ENCODE measurements at regions not wholly inside any gene's neighbourhood (a gene's known extent, or its start where the extent isn't known, plus 50 kb on each side); places are given as distances from the start of the nearest gene placed in this dataset.

DNA sequence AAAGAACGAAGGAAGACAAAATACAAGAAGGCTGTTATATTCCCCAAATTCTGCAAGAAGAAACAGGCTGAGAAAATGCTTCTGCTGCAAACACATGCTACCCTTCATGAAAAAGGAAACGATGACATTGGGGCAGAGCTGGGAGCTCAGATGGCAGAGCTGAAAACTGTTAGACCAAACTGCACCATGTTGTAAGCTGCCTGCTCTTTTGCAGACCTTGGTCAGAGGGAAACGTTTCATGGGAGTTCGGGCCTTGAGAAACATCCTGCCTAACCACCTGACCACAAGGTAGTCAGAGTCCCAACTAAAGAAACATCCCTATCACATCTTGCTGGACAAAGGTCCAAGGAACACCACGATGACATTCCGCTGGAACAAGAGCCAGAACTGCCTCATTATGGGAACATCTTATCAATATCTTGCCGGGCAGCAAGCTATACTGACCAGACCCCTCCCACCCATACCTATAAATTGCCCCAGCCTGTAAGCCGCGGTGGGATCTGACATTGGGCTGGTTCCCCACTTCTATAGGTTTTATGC is 110.7 kb upstream of the CTSC start:
- intact Hi-C loops (cut with DNase I) = no loop called here
- ATAC-seq (no peak), DNase-seq (ENCODE audit: low spot score) (no peak)

DNA sequence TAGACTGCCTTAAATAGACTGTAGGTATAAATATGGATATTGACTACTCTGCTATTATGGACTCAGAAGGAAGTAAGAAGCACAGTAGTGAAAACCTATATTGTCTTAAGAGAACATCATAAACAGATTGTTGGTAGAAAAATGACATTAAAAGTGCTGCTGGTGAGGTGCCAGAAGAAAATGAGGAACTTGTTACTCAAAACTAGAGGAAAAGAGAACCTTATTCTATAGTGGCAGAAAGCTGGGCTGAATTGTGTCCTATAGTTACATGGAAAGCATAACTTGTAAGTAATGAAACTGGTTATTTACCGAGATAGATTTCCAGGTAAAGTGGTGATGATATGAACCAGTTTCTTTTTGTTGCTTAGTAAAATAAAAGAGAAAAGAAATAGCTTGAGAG is 109.7 kb upstream of the CTSC start:
- no peak for DNase-seq (ENCODE audit: low spot score)
- ATAC-seq = no peak
- intact Hi-C loops (cut with DNase I) = no loop called here

DNA sequence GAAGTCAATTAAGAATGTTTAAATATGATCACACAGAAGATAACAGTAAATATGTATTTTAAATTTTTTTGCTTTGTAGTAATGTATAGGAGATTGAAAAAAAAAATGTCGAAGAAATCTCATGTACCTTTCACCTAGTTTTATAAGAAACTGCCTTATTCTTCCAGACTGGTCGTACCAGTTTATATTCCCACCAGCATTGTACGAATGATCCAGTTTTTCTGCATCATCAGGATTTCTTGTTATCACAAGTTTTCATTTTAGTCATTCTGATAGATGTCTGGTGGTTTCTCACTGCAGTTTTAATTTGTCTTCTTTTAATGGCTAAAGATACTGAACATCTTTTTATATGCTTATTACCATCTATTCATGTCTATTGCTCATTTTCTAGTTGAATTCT is 101.8 kb upstream of the CTSC start:
- no peak for ATAC-seq
- intact Hi-C loops (cut with DNase I) = no loop called here
- DNase-seq (ENCODE audit: low spot score) = no peak

DNA sequence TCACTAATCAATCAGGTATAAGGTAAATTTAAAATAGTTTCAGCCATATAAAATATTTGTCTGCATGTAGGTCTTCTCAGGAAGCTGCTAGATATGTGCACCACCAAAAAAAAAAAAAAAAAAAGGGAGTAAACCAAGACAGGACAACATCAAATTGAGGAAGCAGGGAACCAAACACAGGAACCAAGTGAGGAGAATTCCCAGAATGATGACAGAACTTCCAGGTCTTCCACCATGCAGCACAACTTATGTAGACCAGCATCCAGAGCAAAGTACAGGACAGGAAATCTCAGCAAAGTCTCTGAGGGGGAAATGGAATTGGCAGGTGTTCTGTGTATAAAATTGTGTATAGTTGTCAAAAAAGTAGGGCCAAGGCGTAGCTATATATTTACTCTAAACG is 101.2 kb upstream of the CTSC start:
- intact Hi-C loops (cut with DNase I) = no loop called here
- DNase-seq (ENCODE audit: low spot score) = no peak
- ATAC-seq = no peak

DNA sequence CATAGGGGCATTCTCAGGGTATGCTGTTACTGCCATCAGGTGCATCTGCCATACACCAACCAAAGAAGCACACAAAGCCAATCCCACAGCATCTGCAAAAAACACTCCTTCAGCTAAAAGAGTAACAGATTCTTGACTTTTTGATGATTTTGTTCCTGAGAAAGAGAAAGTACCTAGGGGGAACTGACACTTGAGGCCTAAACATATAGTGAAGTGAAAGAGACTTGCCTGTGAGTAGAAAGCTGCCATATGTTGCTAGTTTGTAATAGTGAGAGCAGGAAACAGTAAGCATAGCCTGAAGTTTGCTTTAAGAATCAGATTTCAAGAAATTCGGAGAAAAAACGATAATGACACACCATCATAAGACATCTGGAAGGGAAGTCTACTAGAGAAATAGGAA is 97.9 kb upstream of the CTSC start:
- ATAC-seq (no peak), DNase-seq (ENCODE audit: low spot score) (no peak)
- intact Hi-C loops (cut with DNase I) = no loop called here

DNA sequence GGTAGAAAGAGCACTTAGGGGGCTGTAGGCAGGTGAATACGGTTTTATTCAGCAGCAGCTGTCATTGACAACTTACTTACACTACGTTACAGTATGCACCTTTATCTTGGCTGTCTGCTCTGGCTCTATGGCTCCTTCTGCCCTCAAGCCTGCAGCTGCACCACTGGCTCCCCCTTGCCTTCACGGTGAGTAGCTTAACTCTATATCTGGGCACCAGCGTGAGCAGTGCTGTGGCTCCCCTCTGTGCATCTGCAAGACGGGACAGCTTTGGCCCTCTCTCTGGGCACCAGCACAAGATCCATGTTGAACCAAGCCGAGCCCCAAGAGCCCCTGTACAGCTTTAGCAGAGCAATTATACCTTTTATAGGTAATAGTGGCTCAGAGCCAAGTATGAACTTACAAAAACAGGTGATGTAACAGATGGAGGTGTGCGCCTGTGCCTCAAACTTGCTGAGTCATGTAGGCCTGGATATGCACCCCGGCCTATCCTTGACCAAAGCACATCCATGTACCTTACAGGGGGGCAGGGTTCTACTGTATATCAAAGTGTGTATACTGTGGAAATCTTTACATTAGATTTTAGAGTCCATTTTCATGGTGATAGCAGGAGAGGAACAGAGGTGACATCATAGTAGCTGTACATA is 96.9 kb upstream of the CTSC start:
- intact Hi-C loops (cut with DNase I) = no loop called here
- DNase-seq (ENCODE audit: low spot score) (no peak), ATAC-seq (no peak)

DNA sequence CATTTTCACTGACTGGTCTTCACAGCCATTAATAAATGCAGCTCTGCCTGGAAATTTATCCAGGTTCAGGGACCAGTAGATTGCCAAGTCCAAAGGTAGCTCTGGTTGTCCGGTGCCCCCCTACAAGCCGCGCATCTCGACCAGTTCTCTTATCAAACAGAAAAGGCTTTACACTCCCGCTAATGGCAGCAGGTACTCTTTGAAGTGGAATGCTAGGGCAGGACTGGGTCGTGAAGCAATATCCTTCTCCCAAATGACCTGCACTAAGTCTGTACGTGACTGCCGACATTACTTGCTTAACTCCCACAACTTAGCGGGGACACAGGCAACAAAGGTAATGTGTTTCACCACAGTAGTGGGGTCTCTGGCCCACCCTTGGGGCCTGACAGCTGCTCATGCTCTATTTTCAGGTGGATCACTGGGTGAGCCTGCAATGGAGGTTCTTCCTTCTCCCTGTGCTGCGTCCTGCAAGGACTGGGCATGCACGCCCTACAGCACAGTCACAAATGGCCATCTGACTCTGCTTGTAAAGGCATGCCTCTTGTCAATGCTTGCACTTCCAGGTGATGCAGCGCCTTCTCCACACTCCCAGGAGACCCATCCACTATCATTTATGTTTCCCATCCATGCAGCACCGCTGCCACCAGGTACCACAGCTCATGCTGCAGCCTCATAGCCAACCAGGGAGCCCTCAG is 96.1 kb upstream of the CTSC start:
- DNase-seq (ENCODE audit: low spot score) (no peak), ATAC-seq (no peak)
- intact Hi-C loops (cut with DNase I) = no loop called here

DNA sequence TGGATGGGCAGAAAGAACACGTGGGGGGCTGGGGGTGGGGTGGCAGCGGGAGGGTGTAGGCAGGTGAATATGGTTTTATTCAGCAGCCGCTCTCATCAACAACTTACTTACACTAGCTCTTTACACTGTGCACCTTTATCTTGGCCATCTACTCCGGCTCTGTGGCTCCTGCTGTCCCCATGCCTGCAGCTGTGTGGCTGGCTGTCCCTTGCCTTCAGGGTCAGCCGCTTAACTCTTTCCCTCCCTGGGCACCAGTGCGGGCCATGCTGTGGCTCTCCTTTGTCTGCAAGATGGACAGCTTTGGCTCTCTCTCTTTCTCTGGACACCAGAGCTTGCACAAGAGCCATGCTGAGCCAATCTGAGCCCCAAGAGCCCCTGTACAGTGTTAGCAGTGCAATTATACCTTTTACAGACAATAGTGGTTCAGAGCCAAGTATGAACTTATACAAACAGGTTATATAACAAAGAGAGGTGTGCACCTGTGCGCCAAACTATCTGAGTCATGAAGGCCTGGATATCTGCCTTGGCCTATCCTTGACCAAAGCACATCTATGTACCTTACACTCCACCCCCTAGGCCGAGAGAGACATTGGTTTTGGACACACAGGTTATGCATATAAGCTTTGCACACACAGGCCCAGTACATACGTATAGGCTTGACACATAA is 94.3 kb upstream of the CTSC start:
- intact Hi-C loops (cut with DNase I) = no loop called here
- DNase-seq (ENCODE audit: low spot score) (no peak), ATAC-seq (no peak)

DNA sequence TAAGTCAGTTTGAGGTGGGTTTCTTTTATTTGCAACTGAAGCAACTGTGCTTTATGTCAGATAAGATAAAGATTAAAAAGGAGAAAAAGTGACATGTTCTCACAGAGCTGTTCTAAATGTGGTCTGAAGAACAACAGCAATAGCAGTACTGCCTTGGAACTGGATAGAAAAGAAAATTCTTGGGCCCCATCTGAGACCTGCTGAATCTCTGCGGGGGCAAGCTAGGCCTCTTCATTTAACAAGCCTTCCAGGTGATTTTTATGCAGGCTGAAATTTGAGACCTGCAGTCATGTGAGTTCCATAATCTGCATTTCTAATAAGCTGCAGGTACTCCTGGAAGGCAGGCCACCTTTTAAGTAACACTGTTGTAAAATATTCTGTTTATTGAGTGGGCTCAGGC is 91.4 kb upstream of the CTSC start:
- intact Hi-C loops (cut with DNase I) = no loop called here
- ATAC-seq = no peak
- DNase-seq (ENCODE audit: low spot score) = no peak

DNA sequence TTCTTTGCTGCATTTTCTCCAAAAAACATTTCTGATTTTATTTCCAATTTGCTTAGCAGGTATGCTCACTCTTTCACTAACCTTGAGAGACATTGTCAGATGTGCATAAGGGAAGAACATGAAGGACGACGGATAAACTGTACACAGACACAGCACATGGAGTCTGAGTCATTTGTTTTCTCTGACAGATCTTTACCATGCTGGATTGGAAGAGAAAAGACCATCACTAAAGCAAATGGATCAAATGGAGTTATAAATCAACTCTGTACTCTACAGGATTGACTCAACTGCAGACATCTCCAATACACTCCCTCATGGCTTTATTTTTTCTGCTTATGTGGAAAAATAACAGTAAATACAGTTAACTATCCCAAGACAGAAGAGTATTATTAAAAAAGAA is 90.2 kb upstream of the CTSC start:
- DNase-seq (ENCODE audit: low spot score) (no peak), ATAC-seq (no peak)
- intact Hi-C loops (cut with DNase I) = no loop called here

DNA sequence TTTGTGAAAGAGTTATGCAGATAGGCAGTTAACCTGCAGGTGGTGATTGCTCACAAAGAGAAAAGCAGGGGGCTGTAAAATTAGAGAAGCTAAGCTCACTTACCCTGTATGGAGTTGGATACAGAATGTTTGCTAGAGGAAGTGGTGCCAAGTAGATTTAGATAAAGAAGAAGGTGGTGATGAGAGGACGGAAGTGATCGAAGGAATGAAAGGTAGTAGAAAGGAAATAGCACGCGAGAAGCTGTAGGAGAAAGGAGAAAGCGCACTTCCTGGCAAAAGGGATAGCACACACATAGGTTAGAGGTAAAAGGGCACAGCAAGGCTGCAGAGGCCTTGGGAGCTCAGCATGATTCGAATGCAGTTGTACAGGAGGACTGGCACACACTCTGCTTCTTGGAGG is 87.3 kb upstream of the CTSC start:
- intact Hi-C loops (cut with DNase I) = no loop called here
- DNase-seq (ENCODE audit: low spot score) (no peak), ATAC-seq (no peak)

DNA sequence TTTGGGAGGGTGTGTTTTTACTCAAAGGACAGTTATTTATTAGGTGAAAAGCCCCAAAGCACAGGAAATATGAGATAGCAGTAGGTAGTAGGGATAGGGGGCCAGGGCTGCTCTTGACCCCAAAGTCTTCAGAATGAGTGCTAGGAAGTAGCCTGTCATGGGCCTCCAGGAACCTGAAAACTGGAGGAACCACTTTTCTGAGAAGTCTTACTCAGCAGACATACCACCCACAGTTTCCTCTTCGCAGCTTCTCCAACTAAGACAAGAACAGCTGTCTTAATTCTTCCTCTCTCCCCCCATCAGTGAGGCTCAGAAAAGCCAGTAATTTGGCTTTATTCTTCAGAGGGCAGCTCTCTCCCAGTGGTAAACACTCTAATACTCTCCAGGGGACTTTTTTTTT is 84.0 kb upstream of the CTSC start:
- intact Hi-C loops (cut with DNase I) = no loop called here
- peak; percentile 65 for ATAC-seq
- no peak for DNase-seq (ENCODE audit: low spot score)

DNA sequence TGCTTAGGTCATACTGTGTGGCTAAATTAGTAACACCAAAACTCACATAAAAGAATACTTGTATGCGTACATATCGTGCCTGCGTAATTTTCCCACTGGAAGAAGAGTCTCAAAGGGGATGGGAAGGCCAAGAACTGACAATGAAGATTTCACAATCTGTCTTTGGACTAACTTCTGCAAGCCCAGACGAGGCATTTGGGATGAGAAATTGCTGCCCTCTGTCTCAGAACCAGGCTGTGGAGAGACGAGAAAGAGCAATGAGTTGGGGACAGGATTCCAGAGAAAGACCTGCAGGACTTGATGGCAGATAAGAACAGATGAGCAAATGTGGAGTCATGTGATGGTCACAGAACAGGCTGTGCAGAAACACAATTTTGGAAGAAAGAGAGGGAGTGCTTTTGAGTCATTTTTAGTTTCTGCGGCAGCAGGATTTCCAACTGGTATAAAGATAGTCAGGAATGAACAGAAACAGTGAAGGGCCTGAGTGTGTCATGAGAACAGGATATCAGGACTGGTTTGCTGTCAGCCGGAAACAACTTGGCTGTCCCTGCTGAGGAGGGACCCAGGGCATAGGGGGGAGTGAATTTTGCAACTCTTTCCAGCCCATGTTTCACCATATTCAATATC is 82.7 kb upstream of the CTSC start:
- ATAC-seq (peak; percentile 83), DNase-seq (ENCODE audit: low spot score) (no peak)

DNA sequence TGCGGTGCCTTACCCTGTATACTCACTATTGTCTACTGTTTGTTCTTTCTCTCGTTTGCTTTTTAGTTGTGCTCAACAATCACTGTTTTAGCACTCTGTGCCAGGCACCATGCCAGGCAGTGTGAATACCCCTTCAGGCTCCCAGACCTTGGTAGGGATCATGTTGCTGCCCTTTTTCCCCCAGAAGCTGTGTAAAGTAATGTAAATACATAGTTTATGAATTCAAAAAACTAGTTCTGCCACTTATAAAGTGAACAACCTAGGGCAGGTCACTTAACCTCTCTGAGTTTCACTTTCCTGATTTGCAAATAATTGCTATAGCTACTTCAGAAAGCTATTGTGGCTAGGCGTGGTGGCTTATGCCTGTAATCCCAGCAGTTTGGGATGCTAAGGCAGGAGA is 81.0 kb upstream of the CTSC start:
- intact Hi-C loops (cut with DNase I) = no loop called here
- DNase-seq (ENCODE audit: low spot score) (no peak), ATAC-seq (no peak)

More for the DNA sequence above, 82.7 kb upstream of the CTSC start:
- intact Hi-C loops (cut with DNase I) = no loop called here

DNA sequence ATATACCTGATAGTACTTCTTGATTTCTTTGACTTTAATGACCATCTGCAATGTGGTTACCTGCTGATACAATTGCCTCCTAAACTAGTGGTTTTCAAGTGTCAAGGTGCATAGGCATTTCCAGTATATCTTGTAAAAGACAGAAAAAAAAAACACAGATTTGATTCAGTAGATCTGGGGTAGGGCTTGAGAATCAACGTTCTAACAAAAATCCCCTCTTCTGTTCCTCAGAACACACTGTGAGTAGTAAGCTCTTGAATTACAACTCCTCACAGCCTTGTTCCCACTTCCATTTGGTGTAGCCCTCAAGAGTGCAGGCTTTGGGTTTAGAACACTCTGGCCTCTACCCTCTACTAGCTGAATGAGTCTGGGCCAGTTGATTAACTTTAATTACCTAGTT is 78.0 kb upstream of the CTSC start:
- no peak for DNase-seq (ENCODE audit: low spot score)

DNA sequence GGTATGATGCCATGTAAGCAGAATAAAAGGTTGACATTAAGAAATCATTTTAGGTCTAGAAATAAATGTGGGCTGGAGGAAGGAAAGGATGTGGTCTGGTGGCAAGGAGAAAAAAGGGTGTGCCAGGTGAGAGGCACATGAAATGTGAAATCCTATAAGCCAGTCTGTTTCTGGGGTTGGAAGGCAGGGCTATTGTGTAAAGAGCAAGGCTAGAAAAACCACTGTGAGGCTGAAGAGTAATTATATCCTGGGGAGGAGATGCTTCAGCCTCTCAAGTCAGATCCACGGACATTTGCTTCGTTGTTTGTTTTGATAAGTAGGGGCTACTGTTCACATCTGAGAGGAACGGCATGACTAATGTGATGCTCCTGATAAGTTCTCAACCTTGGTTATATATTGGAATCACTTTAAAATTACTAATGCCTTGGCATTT is 77.5 kb upstream of the CTSC start:
- no peak for DNase-seq (ENCODE audit: low spot score)
- intact Hi-C loops (cut with DNase I) = no loop called here
- ATAC-seq = no peak

More for the DNA sequence above, 78.0 kb upstream of the CTSC start:
- intact Hi-C loops (cut with DNase I) = no loop called here
- no peak for ATAC-seq

DNA sequence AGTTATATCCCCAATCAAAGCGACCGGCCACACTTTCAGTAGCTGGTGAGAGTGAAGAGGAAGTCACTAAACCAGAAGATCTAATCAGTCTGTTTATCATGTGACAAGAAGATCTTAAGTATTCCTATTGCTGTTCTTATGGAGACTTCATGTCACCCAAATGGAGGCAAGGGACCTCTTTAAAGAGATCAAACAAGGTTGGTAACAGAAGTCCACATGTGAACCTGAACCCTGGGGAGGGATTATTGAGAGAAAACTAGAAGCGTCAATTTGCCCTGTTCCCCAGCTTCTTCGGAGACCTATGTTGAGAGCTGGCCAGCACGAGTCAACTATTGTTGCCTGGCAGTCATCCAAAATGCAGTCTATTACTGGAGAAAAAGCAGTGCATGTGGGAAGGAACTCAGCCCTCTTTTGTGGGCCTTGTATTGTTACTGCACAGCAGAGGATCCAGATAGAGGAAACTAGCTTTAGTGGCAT is 76.9 kb upstream of the CTSC start:
- intact Hi-C loops (cut with DNase I) = no loop called here
- DNase-seq (ENCODE audit: low spot score) (no peak), ATAC-seq (peak; percentile 90)

DNA sequence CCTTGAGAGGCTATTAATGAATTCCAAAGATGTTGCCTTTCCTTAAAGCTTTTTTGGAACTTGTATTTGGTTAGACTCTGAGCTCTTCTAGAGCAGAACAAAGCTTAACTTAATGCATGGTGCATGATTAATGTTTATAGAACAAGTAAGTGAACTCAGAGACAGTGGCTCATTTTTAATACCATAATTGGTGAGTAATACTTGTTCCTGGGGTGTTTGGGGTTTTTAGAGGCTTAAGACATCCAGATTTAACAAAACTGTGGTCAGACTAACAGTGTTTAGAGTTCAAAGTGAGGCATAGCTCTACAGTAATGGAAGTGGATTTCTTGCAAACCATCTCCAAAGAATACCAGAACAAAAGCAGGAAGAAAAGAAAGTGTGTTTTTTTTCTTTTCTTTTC is 73.7 kb upstream of the CTSC start:
- no peak for ATAC-seq
- intact Hi-C loops (cut with DNase I) = no loop called here
- DNase-seq (ENCODE audit: low spot score) = no peak

DNA sequence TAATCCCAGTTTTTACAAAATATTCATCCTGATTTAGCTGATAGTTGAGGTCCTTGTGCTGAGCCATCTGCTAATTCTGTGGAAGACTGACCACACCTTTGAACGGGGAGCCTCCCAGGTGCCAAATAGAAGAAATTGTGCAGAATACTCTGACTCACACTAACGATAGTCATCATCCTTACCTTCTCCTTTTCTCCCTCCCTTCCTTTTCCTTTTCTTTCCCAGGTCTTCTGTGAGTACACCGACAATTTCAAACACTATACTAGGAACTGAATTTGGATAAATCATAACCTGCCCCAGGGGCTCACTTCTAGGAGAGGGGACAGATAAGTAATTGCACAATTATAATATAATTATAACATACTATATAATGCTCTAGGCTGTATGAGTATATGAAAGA is 73.1 kb upstream of the CTSC start:
- ATAC-seq = no peak
- DNase-seq (ENCODE audit: low spot score) = no peak
- intact Hi-C loops (cut with DNase I) = no loop called here

DNA sequence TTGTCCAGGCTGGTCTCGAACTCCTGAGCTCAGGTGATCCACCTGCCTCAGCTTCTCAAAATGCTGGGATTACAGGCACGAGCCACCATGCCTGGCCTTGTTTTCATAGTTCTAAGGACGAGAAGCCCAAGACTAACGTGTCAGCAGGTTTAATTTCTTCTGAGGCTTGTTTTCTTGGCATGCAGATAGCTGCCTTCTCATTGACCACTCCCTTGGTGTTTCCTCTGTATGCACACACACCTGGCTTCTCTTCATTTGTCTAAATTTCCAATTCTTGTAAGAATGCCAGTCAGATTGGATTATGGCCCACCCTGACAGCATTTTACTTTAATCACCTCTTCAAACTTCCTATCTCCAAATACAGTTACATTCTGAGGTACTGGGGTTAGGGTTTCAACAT is 72.5 kb upstream of the CTSC start:
- intact Hi-C loops (cut with DNase I) = no loop called here
- no peak for DNase-seq (ENCODE audit: low spot score)

More for the DNA sequence above, 72.5 kb upstream of the CTSC start:
- ATAC-seq = no peak
